ENCODE measurements at regions not wholly inside any gene's neighbourhood (a gene's known extent, or its start where the extent isn't known, plus 50 kb on each side); places are given as distances from the start of the nearest gene placed in this dataset.
"Not testable (repeated sequence)": the region's sequence is repeated elsewhere in the genome, so short reads cannot be mapped to it uniquely, and the experiment has no call there.

DNA sequence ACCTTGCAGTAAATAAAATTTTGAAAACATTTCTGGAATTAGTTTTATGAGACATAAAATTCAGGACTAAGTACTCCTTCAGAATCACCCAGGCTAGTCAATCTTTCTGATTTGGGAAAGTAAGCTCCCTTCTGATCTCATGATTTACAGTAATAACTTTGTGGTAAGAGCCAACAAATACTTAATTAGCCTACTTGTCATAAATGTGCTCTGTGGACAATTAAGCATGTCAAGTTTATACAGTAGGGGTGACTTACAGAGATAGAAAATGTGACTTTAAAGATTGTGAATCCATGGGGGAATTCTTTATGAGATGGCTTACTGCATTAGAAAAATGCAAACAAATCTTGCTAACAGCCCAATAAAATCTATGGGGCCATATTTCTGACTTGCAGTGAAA is 616.9 kb upstream of the GHITM start:
- no peak for DNase-seq

DNA sequence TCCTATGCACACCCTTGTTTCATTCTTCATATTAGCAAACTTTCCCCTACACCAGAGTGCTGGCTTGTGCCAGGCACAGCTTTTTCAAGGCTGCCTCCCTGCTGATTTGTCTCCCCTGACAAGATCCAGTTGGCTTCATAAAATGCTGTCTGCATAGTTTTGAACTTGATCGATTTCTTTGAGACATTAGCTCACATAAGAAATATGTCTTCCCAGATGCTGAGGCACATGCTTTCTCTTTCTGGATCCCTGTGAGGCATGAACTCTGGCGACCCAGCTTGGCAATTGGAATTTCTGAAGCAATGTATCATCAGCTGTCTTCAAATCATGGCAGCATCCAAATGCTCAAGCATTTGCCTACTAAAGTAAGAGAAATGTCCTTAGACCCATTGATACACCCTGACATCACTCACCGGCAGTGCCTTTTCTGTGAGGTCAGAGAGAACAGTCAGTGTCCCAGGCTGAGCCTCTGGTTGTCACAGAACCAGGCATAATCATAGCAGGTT is 616.4 kb upstream of the GHITM start:
- peak; percentile 90 for DNase-seq

DNA sequence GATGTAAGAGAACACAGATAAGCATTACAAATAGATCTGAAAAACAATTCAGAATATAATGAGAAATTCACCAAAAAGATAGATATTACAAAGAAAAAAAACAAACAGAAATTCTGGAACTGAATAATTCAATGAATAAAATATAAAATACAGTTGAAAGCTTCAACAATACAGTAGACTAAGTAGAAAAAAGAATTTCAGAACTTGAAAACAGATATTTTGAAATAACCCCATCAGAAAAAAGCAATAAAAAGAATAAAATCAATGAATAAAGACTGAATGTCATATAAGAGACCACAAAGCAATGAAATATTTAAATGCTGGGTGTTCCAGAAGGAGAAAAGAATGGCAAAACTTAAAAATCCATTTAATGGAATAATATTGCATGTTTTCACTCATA is 611.4 kb upstream of the GHITM start:
- no peak for DNase-seq

DNA sequence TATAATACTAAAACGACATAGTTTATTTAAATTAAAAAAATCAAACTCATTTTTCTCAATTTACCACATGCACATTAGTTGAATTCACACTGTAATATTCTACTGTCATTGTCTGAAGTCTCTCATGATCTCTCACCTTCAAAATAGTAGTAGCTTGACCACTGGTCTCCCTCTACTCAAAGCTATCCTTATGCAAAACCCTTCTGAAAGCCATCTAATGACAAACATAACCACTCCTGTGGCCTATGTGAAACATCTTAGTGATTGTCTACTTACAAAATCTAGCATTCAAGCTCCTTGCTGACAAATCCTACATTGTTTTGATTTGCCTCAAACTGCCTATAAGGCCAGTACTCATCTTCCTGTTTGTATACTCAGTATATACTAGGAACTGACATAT is 606.0 kb upstream of the GHITM start:
- no peak for DNase-seq

DNA sequence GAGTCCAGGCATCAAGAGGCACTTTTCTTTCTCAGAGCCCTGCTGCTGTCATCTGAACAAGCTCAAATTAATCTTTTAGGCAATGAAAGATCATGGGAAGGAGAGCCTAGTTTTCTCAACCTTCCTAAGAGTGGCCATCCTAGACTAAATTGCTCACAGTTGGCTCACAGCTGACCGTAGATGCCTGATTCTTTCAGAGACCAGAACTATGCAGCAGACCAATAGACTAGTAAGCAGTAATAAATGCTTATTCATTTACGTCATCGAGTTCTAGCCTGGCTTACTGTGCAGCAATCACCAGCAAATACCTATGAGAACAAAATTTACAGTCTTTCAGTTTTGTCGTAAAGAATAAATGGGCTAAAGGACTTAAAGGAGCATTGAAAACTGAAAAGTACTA is 602.9 kb upstream of the GHITM start:
- DNase-seq: peak; percentile 51

DNA sequence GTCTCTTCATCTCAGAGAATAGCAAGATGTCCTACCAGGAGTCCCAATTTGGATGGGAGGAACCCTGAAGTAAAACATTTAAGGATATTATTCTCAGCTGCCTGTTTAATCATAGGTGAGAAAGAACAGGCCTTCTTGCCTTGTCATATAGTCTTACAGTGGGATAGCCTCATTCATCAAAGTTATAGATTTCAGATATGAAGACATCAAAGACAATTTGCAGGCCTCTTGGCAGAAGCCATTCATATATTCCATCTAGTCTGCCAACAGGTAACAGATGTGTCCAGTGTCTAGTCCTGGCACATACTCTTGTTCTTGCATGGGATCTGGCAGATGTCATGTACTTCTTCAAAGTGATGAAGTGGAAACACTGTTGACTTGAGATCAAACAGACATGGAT is 601.3 kb upstream of the GHITM start:
- DNase-seq: no peak

DNA sequence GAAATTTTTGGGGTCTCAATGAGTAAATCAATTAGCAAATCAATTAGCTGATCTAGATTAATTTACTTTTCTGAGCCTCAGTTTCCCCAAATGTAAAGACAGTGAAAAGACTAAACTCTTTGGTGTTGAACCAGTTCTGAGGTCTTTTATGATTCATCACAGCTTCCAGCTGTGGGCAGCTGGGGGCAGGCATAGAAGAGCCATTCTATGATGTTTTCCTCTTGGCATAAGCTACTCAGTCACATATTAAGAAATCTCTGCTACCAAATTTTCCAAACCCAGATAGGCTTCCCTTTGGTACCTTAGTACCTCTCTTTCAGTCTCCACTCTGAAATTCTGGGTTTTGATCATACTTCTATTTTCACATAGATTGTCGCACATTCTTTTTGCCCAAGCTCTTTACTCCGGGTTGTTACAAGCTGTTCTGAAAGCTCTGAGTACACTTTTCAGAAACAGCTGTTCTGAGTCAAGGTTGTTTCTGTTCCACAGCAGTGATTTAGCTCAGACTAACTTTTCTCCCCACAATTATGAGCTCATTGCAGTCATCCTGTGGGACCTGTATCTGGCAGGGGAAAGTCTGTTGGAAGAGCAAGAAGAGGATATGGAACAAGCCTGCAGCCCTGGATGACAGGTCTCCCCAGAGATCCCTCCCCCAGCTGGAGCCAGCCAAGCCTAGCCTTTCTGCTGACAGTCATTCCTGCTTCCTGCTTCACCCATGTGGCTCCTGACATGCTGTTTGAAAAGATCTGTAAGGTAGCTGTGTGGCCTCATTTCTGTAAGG is 599.6 kb upstream of the GHITM start:
- DNase-seq: peak; percentile 74

DNA sequence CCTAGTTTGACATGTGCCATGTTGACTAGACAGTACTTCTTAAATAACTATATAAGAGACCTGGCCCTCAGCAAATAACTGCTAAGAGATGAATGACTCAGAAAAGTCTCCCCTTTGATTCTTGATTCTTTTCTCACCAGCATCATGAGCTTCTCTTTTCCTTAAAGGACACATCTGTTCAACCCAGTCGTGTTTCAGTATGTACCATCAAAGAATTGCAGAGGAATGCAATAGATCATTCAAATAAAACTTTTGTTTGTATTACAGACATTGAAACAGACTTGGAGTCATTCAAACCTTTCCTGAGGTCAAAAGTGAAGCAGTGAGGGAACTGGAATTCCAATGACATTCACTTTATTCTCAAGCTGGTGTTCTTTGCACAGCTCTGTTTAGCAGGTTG is 598.3 kb upstream of the GHITM start:
- peak; percentile 3 for DNase-seq

DNA sequence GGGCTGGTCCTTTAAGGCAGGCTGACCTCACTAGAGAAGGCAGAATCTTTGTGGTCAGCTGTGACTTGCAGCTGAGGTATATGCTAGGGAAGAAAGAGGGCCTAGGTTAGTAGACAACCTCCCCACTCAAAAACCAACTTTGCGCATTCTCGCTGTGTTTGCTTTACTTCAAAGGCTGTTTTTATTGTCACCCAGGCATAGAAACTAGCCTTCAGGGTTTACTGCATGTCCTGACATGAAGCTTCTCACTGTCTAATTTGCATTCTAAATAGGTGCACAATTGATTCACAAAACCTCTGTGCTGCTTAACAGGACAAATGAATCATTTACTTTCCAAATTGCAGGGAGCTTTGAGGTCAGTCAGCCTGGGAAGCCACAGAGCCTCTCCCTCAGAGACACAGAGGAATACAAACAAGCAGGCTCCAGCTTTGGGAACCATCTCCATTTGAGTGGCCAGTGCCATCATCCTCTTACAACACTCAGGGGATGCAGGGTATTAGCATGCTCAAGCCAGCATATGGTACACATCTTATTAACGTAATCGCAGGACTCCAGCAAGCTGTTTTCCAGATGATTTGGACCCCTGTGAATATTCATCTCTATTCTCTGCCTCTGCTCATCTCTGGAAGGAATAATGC is 596.4 kb upstream of the GHITM start:
- peak; percentile 9 for DNase-seq

DNA sequence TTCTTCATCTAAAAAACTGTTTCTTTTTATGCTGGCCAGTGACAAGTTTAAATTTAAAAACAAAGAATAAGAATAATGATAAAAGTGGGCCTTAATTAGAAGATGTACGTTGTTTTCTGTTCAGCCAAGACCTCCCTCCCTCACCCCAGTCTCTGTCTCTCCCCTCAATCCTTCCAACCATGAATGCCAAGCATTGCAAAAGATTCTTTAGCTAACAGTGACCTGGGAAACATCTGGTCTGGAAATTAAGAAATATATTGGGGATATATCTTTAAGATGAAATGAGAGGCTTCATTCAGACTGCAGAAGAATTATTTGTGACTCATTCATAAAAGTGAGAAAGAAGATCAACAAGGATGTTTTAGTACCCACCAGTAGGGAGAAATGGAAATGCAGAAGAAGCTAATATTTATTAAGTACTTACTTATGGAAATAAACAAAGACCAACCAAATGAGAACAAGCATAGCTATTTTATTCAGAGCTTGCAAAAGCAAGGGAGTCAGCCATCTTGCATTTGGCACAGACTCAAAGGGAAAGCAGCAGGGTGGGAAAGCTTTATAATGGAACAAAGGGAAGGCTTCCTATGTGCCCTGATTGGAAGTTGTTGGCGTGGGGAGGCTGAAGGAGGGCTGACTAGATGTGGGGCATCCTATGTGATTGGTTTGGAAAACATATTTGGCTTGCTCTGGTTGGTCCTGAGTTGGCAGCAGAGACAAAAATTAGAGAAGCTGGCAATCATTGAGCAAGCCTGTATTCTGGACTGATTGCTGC is 595.4 kb upstream of the GHITM start:
- DNase-seq: no peak

DNA sequence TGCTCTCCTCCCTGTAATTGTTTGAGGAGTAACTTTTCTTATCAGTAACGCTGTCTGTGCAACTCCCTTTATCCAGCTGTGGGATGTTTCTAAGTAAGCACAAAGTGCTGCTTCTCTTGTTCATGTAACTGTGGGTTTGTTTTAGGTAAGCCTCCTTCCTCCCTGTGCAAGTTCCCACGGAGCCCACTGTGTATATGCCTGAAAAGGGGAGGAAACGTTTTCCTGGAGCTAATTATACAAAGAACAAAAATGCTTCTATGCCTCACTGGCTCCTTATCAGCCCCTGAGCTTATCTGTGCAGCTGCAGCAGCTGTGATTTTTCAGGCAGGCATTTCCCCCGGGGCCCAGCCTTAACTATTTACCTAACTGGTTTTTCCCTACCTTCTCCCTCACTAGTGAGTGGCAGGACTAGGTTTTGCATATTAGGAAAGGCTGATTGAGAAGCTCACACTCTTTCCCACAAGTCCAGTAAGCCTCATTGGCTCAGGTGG is 593.4 kb upstream of the GHITM start:
- DNase-seq: no peak

DNA sequence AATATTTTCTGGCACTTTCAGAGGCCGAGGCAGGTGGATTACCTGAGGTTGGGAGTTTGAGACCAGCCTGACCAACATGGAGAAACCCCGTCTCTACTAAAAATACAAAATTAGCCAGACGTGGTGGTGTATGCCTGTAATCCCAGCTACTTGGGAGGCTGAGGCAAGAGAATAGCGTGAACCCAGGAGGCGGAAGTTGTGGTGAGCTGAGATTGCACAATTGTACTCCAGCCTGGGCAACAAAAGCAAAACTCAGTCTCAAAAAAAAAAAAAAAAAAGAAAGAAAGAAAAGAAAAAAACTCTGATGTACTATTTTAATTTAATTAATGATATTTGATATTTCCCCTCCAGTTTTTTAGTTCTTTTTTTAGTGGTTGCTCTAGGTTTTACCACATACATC is 588.1 kb upstream of the GHITM start:
- DNase-seq: not testable (repeated sequence)

DNA sequence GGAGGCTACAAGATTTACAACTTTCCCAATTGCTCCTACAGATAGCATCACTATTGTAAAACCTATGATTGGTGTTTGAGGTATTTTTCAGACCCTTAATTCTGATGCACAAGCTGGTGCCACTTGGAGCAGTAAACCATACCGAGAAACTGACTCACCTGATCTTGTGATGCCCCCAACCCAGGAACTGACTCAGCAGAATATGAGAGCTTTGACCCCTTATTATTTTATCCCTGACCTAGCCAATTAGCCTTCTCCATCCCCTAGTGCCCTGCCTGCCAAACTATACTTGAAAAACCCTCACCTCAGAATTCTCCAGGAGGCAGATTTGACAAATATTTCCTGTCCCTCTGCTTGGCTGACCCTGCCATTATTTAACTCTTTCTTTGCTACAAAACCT is 585.9 kb upstream of the GHITM start:
- DNase-seq: no peak

DNA sequence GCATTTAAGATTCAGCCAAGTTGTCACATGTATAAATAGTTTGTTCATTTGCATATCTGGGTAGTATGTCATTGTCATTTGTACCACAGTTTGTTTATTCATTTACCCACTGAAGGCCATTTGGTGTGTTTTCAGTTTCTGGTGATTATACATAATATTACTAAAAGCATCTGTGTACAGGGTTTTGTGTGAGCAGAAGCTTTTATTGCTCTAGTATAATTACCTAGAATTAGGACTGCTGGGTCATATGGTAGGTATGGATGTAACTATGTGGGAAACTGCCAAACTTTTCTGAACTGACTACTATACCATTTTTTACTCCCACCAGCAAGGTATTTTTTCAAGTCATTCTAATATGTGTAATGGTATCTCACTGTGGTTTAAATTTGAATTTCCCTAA is 584.0 kb upstream of the GHITM start:
- peak; percentile 21 for DNase-seq

DNA sequence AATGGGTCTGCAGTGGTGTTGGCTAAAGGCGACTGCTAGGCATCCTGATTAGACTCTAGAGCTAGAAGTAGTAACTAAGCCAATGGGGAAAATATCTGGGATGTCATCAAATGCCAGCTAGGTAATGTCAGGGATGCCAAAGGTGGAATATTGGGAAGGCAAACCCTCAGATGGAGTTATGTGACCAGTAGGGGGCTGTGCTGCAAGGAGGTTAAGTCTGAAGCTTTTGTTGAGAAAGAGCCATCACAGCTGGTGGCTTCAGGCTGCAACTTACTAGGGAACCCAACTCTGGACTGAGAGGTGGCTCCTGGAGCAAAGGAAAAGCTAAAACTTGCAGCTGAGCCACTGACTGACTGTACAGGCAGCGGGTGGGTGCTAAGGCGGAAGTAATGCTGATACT is 576.9 kb upstream of the GHITM start:
- no peak for DNase-seq

DNA sequence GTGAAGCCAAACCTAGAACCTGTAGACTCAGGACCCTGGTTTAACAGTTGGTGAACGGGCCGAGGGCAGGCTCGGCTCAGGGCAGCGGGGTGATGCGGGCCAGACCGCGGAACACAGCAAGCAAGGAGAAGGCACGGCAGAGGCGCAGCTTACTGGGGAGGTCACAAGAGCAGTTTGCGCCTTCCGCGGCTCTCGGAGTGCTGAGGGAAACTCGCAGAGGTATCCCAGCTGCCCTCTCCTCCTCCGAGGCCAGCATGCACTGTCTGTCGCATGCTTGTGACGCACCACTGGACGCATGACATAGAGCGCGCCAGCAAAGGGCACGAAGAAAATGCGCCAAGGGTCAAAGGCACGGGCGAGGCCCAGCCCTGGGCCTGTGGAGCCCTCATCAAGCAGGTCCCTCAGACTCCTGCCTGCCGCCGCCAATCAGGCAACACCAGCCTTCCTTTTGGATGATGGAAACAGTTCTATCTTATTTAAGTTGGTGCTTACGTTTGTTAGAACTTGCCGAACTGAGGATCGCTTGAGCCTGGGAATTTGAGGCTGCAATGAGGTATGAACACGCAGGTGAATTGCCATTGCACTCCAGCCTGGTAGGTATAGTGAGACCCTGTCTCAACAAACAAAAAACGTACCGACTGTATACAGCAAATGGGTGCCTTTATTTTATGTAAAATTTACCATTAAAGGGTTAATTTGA is 574.3 kb upstream of the GHITM start:
- no peak for DNase-seq

DNA sequence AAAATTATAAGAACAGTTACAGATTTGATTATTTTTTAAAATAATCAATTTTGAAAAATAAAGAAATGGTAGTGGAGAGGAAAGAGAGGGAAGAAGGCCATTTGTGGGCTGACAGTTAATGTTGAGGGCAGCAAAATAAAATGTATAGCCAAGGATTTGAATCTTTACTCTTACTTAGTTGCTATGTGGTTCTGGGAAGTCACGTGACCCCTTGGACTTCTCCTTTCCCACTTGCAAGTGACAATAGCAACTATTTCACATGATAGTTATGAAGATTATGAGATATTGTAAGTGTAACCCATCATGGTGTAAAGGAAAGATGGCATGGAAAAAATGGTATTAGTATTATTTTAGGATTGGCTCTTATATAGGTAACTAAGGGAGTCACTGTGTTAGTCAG is 567.3 kb upstream of the GHITM start:
- no peak for DNase-seq

DNA sequence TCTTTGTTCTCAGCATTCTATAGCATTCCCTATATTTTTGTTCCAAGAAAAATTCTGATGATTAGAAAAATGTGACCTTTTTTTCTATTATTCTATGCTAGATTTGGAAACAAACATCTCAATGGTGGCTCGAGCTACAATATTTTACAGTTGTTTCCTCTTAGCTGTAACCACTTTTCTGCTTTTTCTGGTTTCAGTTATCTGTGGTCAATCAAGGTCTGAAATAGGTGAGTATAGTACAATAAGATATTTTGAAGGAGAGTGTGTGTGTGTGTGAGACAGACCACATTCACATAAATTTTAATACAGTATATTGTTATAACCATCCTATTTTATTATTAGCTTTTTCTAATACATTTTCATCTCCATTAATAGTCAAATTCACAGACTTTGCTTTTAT is 564.5 kb upstream of the GHITM start:
- no peak for DNase-seq

DNA sequence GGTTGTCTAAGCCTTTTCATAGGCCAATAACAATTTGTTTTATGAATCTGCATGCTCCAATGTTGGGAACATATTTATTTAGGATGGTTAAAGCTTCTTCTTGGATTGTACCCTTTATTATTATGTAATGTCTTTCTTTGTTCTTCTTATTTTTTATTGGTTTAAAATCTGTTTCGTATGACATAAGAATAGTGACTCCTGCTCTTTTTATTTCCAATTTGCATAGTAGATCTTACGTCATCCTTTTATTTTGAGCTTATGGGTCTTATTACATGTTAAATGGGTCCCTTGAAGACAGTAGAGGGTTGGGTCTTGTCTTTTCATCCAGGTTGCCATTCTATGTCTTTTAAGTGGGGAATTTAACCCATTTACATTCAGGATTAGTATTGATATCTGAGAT is 561.9 kb upstream of the GHITM start:
- DNase-seq: no peak

DNA sequence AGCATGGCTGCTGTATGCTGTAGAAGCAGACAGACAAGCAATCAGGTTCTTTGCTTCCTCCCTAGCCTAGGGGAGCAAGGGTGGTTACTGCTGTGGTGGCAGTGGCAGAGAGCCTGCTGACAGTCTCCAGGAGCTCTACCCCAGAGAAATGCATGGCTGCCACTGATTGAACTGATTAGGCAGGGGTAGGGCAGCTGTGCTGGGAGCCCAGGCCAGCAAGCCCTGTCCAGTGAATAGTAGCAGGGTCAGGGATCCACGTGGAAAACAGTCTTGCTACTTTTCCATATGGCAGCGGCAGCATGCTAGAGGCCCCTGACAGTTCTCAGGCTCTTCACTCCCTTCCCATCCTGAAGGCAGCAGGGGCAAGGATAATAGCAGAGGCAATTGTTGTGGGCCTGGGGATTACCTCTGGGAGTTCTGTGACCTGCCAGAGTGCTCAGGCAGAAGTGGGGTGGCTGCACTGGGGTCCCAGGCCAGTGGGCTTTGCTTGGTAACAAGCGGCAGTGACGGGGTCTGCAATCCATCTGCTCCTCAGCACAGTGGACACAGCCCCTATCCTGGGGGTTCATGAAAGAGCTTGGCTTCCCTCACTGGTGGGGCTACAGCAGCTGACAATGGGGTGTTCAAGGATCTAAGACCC is 558.8 kb upstream of the GHITM start:
- DNase-seq: no peak

DNA sequence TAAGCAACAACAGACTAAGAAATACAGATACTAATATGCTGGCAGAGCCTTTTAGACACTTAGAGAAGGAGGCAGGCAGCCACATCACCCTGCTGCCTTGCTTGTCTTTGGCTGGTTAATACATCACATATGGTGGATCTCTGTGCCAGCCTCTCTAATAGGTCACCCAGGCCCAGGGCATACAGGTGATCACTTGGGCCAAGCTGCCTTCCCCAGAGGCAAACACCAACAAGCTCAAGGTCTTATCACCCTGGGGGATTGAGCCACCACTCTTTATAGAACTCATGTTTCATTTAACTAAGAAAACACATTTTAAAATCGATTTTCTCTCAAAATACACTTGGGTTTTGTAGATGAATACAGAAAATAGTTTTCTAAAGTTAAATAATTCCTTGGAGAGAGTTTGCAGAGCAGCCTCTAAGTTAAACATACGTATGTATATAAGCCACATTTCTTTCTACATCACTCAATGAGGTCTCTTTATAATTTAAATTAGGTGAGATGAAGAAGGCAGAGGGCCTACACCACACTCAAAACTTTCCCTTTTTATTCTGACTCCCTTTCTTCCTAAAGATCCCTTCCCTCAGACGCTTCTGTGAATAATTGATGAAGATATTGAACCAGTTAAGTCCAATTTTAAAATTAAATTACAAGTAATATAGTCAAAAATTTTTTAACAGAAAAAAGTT is 556.8 kb upstream of the GHITM start:
- no peak for DNase-seq

DNA sequence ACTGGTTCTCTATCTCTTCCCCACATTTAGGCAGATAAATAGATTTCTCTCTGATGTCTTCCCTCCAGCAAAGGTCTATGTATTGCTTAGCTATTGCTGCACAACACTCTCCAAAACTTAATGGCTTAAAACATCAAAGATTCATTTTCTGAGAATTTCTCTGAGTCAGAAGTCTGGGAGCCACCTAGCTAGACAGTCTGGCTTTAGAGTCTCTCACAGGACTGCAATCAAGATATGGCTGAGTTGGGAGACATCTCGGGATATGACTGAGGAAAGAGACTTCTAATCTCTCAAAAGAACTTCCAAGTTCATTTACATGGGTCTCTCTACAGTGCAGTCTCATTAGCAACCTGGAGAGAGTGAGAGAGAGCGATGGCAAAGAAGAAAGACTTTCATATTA is 553.6 kb upstream of the GHITM start:
- no peak for DNase-seq

Data from fibroblast of skin of right biceps (primary cell).